ENCODE measurements at regions not wholly inside any gene's neighbourhood (a gene's known extent, or its start where the extent isn't known, plus 50 kb on each side); places are given as distances from the start of the nearest gene placed in this dataset.

DNA sequence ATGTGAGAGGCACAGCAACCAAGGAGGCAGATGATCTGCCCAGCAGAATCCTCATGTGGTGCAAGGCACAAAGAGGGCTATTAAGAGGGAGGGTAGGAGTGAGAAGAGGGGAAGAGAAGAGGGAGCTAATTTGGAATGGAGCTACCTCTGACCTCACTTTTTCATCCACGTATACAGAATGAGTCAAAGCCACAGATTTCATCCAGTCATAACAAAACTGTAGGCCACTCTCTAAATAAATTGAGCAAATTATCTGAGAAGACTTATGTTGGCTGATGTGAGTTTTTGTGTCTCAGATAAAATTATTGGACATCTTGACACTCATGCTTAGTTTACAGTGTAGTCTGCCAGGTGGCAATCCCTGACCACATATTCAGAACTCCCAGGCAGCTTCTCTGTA is 325.6 kb downstream of the TTLL7 start:
- no peak for DNase-seq (ENCODE audit: low read depth)

- no peak for DNase-seq (ENCODE audit: low read depth)
Measured at GRCh38 chr1:83671586-83671985, 327.3 kb downstream of the TTLL7 start.

- DNase-seq (ENCODE audit: low read depth), result no peak
Measured at GRCh38 chr1:83670909-83671565, 327.9 kb downstream of the TTLL7 start.

GRCh38 chr1:83641796-83642443 is 357.0 kb downstream of the TTLL7 start:
- DNase-seq (ENCODE audit: low read depth), result no peak

- no peak for DNase-seq (ENCODE audit: low read depth)
Measured at GRCh38 chr1:83641206-83641658, 357.7 kb downstream of the TTLL7 start.

- DNase-seq (ENCODE audit: low read depth), result no peak
Measured at GRCh38 chr1:83639785-83640184, 359.1 kb downstream of the TTLL7 start.

GRCh38 chr1:83637586-83637985 is 361.3 kb downstream of the TTLL7 start:
- DNase-seq (ENCODE audit: low read depth), result no peak

GRCh38 chr1:83637009-83637408 is 361.9 kb downstream of the TTLL7 start:
- no peak for DNase-seq (ENCODE audit: low read depth)

DNA sequence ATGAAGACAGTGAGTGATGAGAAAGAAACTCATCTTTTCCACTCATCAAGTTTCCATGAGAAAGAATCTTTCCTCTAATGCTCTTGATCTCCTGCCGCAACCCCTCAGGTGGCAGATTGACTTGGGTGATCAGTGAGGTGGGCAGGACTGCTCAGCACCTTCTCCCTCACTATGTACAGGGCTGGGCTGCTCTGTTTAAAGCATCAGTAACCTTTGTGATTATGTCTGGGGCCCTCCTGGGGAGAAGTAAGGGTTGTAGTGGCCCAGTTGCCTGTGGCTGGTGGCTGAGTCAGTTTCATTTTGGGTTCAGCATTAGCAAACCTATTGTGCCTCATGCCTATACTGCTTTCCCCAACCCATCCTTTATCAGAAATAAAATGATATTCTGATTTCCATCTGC is 366.0 kb downstream of the TTLL7 start:
- DNase-seq (ENCODE audit: low read depth), result no peak

- DNase-seq (ENCODE audit: low read depth), result no peak
Measured at GRCh38 chr1:83631851-83632250, 367.1 kb downstream of the TTLL7 start.

GRCh38 chr1:83627045-83627444 is 371.9 kb downstream of the TTLL7 start:
- no peak for DNase-seq (ENCODE audit: low read depth)

DNA sequence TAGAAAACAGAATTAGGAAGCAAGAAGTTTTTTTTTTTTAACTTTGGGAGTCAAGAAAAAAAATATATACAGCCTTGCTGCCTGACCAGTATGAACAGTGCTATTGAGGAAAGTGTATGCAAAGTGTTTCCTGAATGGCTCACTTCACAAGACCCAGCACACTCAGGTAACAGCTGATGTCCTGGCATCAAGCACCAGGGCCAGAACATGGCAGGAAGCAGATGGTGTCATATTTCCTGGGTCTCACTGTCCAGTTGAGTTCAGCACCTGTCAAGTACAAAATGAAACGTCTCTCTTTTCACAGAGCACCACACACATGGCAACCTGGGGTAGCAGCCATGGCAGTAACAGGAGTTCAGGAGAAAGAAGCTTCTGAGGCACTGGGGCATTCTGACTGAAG is 372.3 kb downstream of the TTLL7 start:
- no peak for DNase-seq (ENCODE audit: low read depth)

DNA sequence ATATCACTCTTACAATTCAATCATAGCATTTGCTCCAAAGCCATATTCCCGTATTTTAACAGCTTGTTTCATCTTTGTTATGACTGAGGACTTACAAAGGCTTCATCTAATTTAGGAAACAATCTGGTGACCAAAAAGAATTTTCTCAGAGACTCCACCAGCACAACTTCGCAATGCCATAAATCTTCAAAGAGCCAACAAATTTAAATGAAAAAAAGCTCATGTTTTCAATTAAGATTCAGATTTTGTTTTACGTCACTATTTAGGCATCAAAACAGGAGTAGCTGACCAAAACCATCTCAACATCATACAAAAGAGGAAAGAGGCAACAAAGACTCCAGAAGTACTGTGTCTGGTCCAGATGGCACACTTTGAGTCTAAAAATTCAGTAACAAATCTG is 373.3 kb downstream of the TTLL7 start:
- no peak for DNase-seq (ENCODE audit: low read depth)

GRCh38 chr1:83620016-83620415 is 378.9 kb downstream of the TTLL7 start:
- DNase-seq (ENCODE audit: low read depth), result no peak

GRCh38 chr1:83619170-83619896 is 379.6 kb downstream of the TTLL7 start:
- no peak for DNase-seq (ENCODE audit: low read depth)

- DNase-seq (ENCODE audit: low read depth), result no peak
Measured at GRCh38 chr1:83617883-83618282, 381.0 kb downstream of the TTLL7 start.

DNA sequence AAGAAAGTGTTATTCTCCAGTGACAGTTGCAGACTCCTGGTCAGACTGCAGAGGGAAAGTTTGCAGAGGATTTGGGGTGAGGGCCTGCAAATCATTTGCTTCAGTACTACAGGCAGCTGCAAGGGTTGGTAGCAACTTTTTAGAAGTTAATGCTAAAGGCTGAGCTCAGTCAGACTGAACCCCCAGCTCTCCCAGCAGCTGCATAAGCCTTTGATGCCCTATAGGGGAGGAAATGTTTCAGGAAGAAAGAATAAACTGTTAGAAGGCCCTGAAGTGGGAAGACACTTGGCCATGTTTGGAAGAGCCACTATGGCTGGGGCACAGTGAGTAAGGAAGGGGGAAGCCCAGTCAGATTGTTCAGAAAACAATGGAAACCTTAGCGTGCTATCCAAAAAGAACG is 383.6 kb downstream of the TTLL7 start:
- DNase-seq (ENCODE audit: low read depth), result no peak

- no peak for DNase-seq (ENCODE audit: low read depth)
Measured at GRCh38 chr1:83606416-83606955, 392.4 kb downstream of the TTLL7 start.

DNA sequence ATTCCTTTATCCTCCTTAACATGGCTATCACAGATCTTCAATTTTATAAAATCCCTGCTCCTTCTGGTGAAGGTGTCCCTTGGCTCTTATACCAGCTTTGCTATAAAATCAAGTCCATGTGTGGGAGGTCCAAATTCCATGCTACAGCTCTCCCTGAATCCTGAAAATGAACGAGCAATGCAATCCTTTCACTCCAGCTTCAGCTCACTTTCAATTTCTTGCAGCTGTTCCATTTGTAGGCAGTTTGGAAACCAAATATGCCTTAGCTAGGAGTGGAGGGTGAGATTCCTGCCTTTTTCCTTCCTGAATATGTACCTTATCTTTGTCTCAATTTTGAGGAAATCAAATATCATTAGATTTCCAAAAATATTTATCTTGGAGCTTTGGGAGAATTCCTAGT is 402.6 kb downstream of the TTLL7 start:
- DNase-seq (ENCODE audit: low read depth), result no peak

GRCh38 chr1:83593073-83593472 is 405.9 kb downstream of the TTLL7 start:
- DNase-seq (ENCODE audit: low read depth), result no peak

DNA sequence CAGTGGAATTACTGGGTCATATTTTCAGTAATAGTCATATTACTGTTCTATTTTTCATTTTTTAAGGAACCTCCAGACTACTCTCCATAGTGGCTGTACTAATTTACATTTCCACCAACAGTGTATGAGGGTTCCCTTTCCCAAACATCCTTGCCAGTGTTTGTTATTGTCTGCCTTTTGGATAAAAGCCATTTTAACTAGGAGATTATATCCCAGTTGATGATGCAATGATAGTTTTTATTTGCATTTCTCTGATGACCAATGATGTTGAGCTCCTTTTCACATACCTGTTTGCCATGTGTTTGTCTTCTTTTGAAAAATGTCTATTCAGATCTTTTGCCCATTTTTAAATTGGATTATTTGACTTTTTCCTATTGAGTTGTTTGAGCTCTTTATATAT is 410.8 kb downstream of the TTLL7 start:
- no peak for DNase-seq (ENCODE audit: low read depth)

DNA sequence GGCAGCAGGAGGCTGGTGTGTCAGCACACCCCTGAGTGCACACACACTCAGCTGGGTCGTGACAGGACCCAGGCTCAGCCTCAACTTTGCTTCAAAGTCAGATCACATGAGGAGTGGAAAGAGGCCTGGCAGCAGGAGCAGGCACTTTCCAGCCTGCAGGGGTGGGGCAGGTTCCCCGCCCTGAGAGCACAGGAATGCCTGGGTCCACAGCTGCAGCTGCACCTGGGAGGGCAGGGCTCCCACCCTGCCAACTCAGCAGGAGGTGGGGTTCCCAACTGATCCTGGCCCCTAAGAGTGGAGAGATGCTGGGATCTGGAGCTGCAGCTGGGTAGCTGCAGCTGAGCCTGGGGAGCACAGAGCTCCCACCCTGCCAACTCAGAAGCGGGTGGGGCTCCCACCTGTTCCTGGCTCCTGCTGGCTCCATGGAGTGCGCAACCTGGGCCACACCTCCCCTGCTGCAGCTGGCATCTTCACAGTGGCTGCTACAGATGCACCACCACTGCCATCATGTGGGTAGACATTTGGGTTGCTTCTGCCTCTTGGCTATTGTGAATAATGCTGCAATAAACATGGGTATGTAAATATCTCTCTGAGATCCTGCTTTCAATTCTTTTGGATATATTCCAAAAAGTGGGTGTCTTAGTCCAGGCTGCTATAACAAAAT is 415.4 kb downstream of the TTLL7 start:
- DNase-seq (ENCODE audit: low read depth), result peak; percentile 4

Data from T follicular helper cell (primary cell).